Hepatocyte (in vitro differentiated cells): ENCODE measurements at regions not wholly inside any gene's neighbourhood (a gene's known extent, or its start where the extent isn't known, plus 50 kb on each side); places are given as distances from the start of the nearest gene placed in this dataset.

Source experiments
- EZH2 ChIP-seq: fragments of 200-600 bp; sonication (generic); IDR thresholded peaks from 2 replicates; pipeline ENCODE4 v1.6.1; 2016; ENCODE audit warnings: antibody characterized with exemption, mild to moderate bottlenecking, borderline replicate concordance
- EZH2phosphoT487 ChIP-seq: fragments of 200-600 bp; sonication (generic); IDR thresholded peaks from one replicate; pipeline ENCODE4 v1.6.1; 2018; ENCODE audit warnings: antibody characterized with exemption, mild to moderate bottlenecking, low read depth, moderate library complexity; ENCODE audit not compliant: unreplicated experiment, severe bottlenecking
- TF ChIP-seq, protein P1 (sequence below): fragments of 200-600 bp; sonication (generic); IDR thresholded peaks from 2 replicates; pipeline ENCODE4 v1.5.1; 2016; ENCODE audit warnings: antibody characterized with exemption, mild to moderate bottlenecking; ENCODE audit not compliant: poor library complexity

DNA sequence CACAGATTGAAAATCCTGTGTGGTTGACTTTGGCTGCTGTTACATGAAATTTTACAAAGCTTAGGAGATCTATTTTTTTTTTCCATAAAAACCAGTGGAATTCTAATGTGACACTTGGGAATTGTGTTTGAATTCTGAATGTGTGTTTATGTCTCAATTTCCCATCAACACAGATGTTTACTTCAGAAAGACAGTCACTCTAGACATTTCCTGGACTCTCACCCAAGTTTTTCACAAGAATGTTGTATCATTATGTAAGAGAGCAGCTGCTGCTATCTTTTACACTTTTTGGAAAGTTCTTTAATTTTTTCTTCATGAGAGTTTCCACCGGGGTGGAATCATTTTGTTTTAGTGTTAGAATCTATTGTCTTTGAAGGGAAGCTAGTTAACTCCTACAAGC, 210.1 kb downstream of the GIPC2 start:
- TF ChIP-seq, protein P1, sequence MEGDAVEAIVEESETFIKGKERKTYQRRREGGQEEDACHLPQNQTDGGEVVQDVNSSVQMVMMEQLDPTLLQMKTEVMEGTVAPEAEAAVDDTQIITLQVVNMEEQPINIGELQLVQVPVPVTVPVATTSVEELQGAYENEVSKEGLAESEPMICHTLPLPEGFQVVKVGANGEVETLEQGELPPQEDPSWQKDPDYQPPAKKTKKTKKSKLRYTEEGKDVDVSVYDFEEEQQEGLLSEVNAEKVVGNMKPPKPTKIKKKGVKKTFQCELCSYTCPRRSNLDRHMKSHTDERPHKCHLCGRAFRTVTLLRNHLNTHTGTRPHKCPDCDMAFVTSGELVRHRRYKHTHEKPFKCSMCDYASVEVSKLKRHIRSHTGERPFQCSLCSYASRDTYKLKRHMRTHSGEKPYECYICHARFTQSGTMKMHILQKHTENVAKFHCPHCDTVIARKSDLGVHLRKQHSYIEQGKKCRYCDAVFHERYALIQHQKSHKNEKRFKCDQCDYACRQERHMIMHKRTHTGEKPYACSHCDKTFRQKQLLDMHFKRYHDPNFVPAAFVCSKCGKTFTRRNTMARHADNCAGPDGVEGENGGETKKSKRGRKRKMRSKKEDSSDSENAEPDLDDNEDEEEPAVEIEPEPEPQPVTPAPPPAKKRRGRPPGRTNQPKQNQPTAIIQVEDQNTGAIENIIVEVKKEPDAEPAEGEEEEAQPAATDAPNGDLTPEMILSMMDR: no peak
- TF ChIP-seq EZH2phosphoT487: no peak
- no peak for TF ChIP-seq EZH2
